Activated CD8-positive, alpha-beta memory T cell treated with anti-CD3 and anti-CD28 coated beads for 24 hours (primary cell): ENCODE measurements at regions not wholly inside any gene's neighbourhood (a gene's known extent, or its start where the extent isn't known, plus 50 kb on each side); places are given as distances from the start of the nearest gene placed in this dataset.

Source experiments
- DNase-seq: peaks from one replicate; pipeline ENCODE4 v3.0.0-alpha.2; 2020

DNA sequence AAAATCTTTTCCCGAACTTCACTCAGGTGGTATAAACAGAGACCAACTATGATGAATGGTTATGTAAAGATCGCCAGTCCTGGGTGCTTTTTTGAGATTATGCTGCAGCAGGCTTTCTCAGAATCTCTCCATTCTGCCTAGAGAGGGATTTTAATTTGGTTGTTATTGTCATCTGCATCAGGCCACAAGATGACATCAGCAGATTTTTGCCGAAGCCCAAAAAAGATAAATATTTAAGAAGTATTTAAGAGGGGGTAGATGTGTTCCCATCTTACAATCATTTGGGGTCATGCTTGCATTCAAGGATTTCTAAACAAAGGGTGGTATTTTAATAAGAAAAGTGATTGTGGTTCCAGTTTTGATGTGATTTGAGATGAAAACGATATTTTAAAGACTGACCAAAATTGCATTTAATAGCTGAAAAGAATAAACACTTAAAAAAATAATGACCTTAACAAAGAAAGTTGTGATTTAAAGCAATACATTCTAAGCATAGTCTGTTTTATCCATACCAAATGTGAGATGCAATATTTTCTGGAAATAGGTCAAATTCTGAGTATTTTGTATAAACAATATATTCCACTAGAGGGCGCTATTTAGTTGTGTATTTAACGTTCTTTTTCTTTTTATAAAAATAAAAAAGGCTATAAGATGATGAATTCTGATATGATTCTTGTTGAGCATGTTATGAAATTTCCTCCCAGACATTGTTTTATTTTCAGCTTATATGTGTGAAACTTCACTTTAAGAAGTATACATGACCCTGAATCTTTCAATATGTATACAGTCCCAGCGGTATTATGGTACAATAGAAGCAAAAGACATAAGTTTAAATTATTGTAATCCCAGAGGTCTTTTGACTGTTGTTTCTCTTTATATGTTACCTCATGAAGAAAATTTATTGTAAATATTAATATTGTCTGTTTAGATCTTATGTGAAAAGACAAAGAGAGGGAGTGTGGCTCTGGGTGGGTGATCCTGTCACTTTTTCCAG lies 51.0 kb upstream of the ZFP64 start:
- DNase-seq: no peak
